ENCODE measurements at regions not wholly inside any gene's neighbourhood (a gene's known extent, or its start where the extent isn't known, plus 50 kb on each side); places are given as distances from the start of the nearest gene placed in this dataset.

DNA sequence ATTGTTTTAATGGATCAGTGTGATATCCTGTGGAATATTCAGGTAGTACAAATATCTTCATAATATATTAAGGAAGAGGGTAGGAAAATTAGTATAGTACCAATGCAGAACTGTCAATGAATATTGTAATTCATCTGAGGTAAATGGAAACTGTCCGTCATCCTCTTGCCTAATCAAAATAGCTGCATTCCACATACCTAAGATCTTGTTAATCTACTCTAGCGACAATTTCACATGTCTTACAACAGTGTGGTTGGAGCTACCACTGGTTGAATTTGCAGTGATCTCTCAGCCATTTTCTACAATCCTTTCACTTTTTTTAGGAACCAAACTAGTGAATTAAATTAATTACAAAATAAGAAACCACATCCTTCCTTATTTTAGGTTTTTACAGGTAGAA is 117.5 kb downstream of the PCDH18 start:
- TF ChIP-seq, protein P1, sequence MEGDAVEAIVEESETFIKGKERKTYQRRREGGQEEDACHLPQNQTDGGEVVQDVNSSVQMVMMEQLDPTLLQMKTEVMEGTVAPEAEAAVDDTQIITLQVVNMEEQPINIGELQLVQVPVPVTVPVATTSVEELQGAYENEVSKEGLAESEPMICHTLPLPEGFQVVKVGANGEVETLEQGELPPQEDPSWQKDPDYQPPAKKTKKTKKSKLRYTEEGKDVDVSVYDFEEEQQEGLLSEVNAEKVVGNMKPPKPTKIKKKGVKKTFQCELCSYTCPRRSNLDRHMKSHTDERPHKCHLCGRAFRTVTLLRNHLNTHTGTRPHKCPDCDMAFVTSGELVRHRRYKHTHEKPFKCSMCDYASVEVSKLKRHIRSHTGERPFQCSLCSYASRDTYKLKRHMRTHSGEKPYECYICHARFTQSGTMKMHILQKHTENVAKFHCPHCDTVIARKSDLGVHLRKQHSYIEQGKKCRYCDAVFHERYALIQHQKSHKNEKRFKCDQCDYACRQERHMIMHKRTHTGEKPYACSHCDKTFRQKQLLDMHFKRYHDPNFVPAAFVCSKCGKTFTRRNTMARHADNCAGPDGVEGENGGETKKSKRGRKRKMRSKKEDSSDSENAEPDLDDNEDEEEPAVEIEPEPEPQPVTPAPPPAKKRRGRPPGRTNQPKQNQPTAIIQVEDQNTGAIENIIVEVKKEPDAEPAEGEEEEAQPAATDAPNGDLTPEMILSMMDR (IDR thresholded peaks at IDR 0.05): no peak
- no peak for TF ChIP-seq POLR2A (IDR thresholded peaks at IDR 0.05)
